ENCODE measurements at regions not wholly inside any gene's neighbourhood (a gene's known extent, or its start where the extent isn't known, plus 50 kb on each side); places are given as distances from the start of the nearest gene placed in this dataset.

DNA sequence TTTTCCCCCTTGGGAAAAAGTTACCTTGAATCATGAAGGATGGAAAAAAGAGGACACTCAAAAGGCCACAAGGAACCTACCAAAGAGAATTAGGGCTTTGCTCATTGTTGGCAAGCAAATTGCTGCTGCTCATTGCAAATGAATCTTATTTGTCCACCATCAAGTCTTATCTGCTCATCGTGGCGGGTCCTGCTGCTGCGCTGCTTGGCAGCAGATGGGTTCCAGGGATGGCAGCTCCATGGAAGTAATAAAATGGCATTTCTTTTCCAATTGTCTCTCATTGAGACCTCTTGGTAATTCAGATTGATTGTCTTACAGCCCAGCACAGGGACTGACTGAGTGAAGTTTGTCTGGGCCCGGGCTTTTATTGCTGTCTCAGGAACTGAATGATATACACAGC lies 118.7 kb downstream of the MRM1 start:
- TF ChIP-seq, protein P1, sequence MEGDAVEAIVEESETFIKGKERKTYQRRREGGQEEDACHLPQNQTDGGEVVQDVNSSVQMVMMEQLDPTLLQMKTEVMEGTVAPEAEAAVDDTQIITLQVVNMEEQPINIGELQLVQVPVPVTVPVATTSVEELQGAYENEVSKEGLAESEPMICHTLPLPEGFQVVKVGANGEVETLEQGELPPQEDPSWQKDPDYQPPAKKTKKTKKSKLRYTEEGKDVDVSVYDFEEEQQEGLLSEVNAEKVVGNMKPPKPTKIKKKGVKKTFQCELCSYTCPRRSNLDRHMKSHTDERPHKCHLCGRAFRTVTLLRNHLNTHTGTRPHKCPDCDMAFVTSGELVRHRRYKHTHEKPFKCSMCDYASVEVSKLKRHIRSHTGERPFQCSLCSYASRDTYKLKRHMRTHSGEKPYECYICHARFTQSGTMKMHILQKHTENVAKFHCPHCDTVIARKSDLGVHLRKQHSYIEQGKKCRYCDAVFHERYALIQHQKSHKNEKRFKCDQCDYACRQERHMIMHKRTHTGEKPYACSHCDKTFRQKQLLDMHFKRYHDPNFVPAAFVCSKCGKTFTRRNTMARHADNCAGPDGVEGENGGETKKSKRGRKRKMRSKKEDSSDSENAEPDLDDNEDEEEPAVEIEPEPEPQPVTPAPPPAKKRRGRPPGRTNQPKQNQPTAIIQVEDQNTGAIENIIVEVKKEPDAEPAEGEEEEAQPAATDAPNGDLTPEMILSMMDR (IDR thresholded peaks at IDR 0.05) = no peak
- no peak for TF ChIP-seq ZFX (IDR thresholded peaks at IDR 0.05; ENCODE audit: borderline replicate concordance)
